Cardiac fibroblast (primary cell): ENCODE measurements at regions not wholly inside any gene's neighbourhood (a gene's known extent, or its start where the extent isn't known, plus 50 kb on each side); places are given as distances from the start of the nearest gene placed in this dataset.
"Not testable (repeated sequence)": the region's sequence is repeated elsewhere in the genome, so short reads cannot be mapped to it uniquely, and the experiment has no call there.

Source experiments
- DNase-seq, 2 donors: peaks; one replicate each; pipeline versions ENCODE4 v3.0.0 to v3.0.0-alpha.2; 2010; ENCODE audit warnings: low read depth in 2 of 2
- H3K4me3 ChIP-seq, 2 donors: replicated peaks in 1 of 2; 1 replicate in 1 of 2; 2 replicates in 1 of 2; pipeline ENCODE4 v1.5.1; 2011; ENCODE audit warnings: low read depth in 2 of 2, low read length in 2 of 2, mild to moderate bottlenecking in 2 of 2, moderate library complexity in 1 of 2
- TF ChIP-seq, protein P1 (sequence below): IDR thresholded peaks from one replicate; pipeline ENCODE4 v1.5.1; 2011; ENCODE audit warnings: low read depth, mild to moderate bottlenecking, low read length, inconsistent platforms

DNA sequence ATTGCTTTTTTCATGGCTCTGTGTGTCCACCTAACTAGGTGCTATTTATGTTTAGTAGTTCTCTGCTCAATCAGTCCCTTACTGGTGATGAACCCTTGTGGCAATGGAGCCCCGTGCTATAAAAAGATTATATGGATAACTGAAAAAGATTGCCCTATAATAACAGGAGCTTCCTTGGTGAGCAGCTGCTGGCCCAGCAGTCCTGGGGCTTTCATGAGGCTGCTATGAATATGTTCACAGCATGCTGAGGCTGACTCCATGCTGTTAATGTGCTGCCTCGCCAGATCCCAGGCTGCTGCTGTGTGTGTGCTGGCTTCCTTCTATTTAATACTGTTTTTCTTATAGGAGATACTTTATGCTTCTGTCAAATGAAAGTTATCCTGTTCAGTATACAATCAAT, 357.5 kb downstream of the TAF11L14 start:
- TF ChIP-seq, protein P1, sequence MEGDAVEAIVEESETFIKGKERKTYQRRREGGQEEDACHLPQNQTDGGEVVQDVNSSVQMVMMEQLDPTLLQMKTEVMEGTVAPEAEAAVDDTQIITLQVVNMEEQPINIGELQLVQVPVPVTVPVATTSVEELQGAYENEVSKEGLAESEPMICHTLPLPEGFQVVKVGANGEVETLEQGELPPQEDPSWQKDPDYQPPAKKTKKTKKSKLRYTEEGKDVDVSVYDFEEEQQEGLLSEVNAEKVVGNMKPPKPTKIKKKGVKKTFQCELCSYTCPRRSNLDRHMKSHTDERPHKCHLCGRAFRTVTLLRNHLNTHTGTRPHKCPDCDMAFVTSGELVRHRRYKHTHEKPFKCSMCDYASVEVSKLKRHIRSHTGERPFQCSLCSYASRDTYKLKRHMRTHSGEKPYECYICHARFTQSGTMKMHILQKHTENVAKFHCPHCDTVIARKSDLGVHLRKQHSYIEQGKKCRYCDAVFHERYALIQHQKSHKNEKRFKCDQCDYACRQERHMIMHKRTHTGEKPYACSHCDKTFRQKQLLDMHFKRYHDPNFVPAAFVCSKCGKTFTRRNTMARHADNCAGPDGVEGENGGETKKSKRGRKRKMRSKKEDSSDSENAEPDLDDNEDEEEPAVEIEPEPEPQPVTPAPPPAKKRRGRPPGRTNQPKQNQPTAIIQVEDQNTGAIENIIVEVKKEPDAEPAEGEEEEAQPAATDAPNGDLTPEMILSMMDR = no peak
- no peak overlapping the region for H3K4me3 ChIP-seq
- no peak for DNase-seq

DNA sequence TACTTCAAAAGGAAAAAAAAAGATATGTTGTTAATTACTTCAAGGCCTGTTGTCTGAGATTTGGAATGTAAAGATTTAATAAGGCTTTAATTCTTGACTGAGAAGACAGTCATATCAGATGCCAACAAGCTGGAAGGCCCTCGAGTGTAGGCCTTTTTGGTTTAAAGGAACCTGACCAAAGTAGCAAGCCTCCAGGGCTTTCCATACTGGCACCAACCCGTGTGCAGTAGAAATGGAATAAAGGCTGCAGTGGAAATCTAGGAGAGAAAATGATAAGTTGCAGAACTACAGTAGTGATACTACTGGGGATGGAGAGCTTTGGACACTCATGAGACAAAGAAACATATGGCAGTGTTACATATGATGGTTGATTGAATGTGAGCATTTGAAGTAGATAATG, 358.0 kb downstream of the TAF11L14 start:
- TF ChIP-seq, protein P1 = no peak
- H3K4me3 ChIP-seq = no peak overlapping the region

DNA sequence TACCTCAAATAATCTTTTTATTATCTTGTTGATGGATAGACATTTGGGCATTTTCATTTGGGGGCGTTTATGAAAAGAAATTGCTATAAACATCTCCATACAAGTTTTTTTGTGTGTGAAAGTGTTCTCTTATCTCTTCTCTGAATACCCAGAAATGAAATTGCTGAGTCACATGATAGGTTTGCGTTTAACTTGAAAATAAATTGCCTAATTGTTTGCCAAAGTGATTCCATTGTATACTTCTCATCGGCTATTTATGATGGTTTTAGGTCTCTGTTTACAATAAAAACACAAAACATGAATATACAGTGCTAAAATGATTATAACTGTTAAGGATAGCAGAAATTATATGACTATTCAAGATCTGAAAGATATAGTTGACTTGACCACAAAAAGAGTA, 361.7 kb downstream of the TAF11L14 start:
- DNase-seq = no peak
- TF ChIP-seq, protein P1 = no peak
- H3K4me3 ChIP-seq = no peak overlapping the region

More for the DNA sequence above, 358.0 kb downstream of the TAF11L14 start:
- DNase-seq = no peak

DNA sequence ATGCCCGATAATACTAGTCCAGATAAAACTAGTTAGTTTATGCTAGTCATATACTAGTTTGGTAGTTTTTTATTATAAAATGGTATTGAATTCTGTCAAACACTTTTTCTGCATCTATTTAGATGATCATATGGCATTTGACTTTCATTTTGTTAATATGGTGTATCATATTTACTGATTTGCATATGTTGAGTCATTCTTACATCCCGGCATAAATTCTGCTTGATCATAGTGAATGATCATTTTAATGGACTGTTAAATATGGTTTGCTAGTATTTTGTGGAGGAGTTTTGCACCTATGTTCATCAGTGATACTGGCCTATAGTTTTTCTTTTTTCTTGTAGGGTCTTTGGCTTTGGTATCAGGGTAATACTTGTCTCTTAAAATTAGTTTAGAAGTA, 365.6 kb downstream of the TAF11L14 start:
- TF ChIP-seq, protein P1 = no peak
- no peak for DNase-seq
- no peak overlapping the region for H3K4me3 ChIP-seq

DNA sequence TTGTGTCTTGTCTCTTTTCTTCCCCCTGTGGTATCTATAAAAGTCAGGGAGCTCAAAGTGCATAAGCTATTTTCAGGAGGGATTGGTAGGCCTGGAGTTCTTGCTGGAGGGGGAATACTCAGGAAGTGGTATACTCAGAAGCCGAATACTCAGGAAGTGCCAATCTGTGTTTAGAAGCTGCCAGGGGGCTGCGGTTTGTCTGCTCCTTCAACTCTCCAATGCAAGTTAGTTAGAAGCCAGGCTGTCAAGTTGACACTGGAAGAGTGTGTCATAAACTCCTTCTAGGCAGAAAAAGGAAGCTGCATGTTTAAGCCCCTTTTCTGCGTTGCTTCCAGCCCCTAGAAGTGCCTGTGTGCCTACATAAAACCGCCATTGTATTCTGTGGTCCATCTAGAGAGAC, 366.5 kb downstream of the TAF11L14 start:
- no peak overlapping the region for H3K4me3 ChIP-seq
- DNase-seq = no peak
- TF ChIP-seq, protein P1 = no peak

DNA sequence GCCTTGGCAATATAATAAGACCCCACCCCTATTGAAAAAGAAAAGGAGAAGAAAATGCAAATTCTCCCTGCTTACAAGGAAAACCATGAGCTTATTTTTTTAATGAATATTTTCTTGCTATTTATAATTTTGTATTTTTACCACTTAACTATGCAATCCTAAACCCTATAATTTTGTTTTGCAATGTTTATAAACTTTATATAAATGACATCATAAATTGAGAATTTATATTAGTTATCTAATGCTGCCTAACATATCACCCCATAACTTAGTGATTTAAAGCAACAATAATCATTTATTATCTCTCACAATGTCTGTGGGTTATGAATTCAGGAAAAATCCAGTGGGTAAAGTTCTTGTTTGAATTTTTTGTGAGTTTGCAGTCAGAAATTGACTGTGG, 369.1 kb downstream of the TAF11L14 start:
- TF ChIP-seq, protein P1 = no peak
- H3K4me3 ChIP-seq = no peak overlapping the region
- DNase-seq = no peak

DNA sequence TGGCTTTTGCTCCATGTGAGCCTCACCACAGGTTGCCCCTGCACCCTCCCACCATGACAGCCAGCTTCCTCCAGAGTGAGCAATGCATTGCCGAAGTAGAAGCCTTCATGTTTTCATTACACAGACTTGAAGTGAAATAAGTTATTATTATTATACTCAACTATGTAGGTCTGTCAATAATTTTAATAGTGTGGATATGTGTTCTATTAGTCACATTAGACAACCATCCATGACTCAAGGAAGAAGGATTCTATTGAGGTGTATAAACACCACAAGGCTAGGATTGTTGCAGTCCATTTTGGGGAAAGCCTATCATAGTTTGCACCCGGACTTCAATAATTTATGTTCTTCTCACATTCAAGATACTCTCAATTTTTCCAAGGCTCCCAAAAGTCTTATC, 369.5 kb downstream of the TAF11L14 start:
- TF ChIP-seq, protein P1 = no peak
- H3K4me3 ChIP-seq = no peak overlapping the region
- DNase-seq = no peak

DNA sequence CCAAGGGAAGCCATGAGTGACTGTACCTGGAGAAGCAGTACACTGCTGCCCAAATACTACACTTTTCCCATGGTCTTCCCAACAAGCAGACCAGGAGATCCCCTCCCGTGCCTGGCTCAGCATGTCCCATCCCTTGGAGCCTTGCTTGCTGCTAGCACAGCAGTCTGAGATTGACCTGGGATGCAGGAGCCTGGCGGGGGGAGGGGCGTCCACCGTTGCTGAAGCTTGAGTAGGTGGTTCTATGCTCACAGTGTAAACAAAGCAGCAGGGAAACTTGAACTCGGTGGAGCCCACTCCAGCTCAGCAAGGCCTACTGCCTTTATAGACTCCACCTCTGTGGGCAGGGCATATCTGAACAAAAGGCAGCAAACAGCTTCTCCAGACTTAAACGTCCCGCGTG, 372.0 kb downstream of the TAF11L14 start:
- not testable (repeated sequence) for H3K4me3 ChIP-seq, DNase-seq
